Hepatocyte (in vitro differentiated cells): ENCODE measurements at regions not wholly inside any gene's neighbourhood (a gene's known extent, or its start where the extent isn't known, plus 50 kb on each side); places are given as distances from the start of the nearest gene placed in this dataset.

Experiments used
- CTCF ChIP-seq: fragments of 200-600 bp; sonication (generic); IDR thresholded peaks from 2 replicates; pipeline ENCODE4 v1.5.1; 2016; ENCODE audit warnings: antibody characterized with exemption, mild to moderate bottlenecking; ENCODE audit not compliant: poor library complexity
- EZH2 ChIP-seq: fragments of 200-600 bp; sonication (generic); IDR thresholded peaks from 2 replicates; pipeline ENCODE4 v1.6.1; 2016; ENCODE audit warnings: antibody characterized with exemption, mild to moderate bottlenecking, borderline replicate concordance
- EZH2phosphoT487 ChIP-seq: fragments of 200-600 bp; sonication (generic); IDR thresholded peaks from one replicate; pipeline ENCODE4 v1.6.1; 2018; ENCODE audit warnings: antibody characterized with exemption, mild to moderate bottlenecking, low read depth, moderate library complexity; ENCODE audit not compliant: unreplicated experiment, severe bottlenecking

DNA sequence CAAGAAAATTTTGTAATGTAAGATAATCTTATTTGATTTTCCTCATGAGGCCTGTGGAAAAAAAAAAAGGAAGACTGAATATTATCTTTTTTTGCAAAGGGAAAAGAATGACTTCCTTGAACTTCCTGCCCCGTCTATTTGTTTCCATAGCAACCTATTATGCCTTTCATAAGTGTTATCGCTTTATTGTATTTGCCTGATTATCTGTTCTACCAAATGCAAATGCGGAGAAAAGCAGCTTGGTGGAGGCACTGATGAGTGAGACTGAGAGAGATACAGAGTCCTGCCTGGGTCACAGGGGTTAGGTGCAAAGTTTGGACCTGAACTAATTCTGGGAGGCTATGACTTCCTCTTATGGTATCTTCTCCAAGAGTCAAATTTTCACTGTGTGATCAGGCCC, 334.0 kb upstream of the KCNMB2 start:
- TF ChIP-seq CTCF (no peak), EZH2 (no peak), EZH2phosphoT487 (no peak)
